Daoy (cell line): ENCODE measurements at regions not wholly inside any gene's neighbourhood (a gene's known extent, or its start where the extent isn't known, plus 50 kb on each side); places are given as distances from the start of the nearest gene placed in this dataset.

ENCODE experiments used
- DNase-seq: peaks from one replicate; pipeline ENCODE4 v3.0.0-alpha.2; 2015; ENCODE audit warnings: low read depth

GRCh38 chr5:53219174-53219573 lies 109.6 kb upstream of the MOCS2 start:
- DNase-seq = no peak

- DNase-seq = no peak
Measured at GRCh38 chr5:53219610-53220009, 110.1 kb upstream of the MOCS2 start.

- no peak for DNase-seq
Measured at GRCh38 chr5:53233645-53234405, 124.3 kb upstream of the MOCS2 start.

GRCh38 chr5:53236683-53237082 lies 127.1 kb upstream of the MOCS2 start:
- no peak for DNase-seq

- DNase-seq = no peak
Measured at GRCh38 chr5:53237876-53238275, 128.3 kb upstream of the MOCS2 start.

GRCh38 chr5:53239301-53239990 lies 129.9 kb upstream of the MOCS2 start:
- DNase-seq = no peak

- no peak for DNase-seq
Measured at GRCh38 chr5:53240661-53241060, 131.1 kb upstream of the MOCS2 start.

- DNase-seq = no peak
Measured at GRCh38 chr5:53241572-53241971, 132.0 kb upstream of the MOCS2 start.

GRCh38 chr5:53243403-53243802 lies 133.8 kb upstream of the MOCS2 start:
- DNase-seq = no peak

- peak; percentile 17 for DNase-seq
Measured at GRCh38 chr5:53246042-53246836, 136.7 kb upstream of the MOCS2 start.

GRCh38 chr5:53249529-53250200 lies 140.1 kb upstream of the MOCS2 start:
- peak; percentile 37 for DNase-seq

- DNase-seq = no peak
Measured at GRCh38 chr5:53250201-53250550, 140.6 kb upstream of the MOCS2 start.

GRCh38 chr5:53253421-53253871 lies 143.9 kb upstream of the MOCS2 start:
- peak; percentile 28 for DNase-seq

GRCh38 chr5:53256746-53257145 lies 147.2 kb upstream of the MOCS2 start:
- DNase-seq = peak; percentile 11

GRCh38 chr5:53257806-53258373 lies 148.3 kb upstream of the MOCS2 start:
- DNase-seq = no peak

- DNase-seq = no peak
Measured at GRCh38 chr5:53259176-53259575, 149.6 kb upstream of the MOCS2 start.

GRCh38 chr5:53260446-53260845 lies 150.9 kb upstream of the MOCS2 start:
- DNase-seq = no peak

GRCh38 chr5:53261245-53261644 lies 151.7 kb upstream of the MOCS2 start:
- no peak for DNase-seq

- no peak for DNase-seq
Measured at GRCh38 chr5:53262348-53262970, 152.9 kb upstream of the MOCS2 start.

GRCh38 chr5:53263151-53263550 lies 153.6 kb upstream of the MOCS2 start:
- DNase-seq = no peak

- no peak for DNase-seq
Measured at GRCh38 chr5:53265043-53265442, 155.5 kb upstream of the MOCS2 start.
